Peyer's patch (tissue), 4 donors: ENCODE measurements at regions not wholly inside any gene's neighbourhood (a gene's known extent, or its start where the extent isn't known, plus 50 kb on each side); places are given as distances from the start of the nearest gene placed in this dataset.

Experiments used
- CTCF ChIP-seq, 6 experiments: fragments of 450-650 bp in 4 of 6; fragments of 200-600 bp in 2 of 6; sonication (generic) in 1 of 6; IDR thresholded peaks; one replicate each; pipeline ENCODE4 v1.5.1; 2017 to 2019; ENCODE audit warnings: antibody characterized with exemption in 6 of 6, mild to moderate bottlenecking in 3 of 6, moderate library complexity in 1 of 6
- POLR2A ChIP-seq, 2 donors: fragments of 450-650 bp; IDR thresholded peaks; one replicate each; pipeline ENCODE4 v1.5.1; 2017; ENCODE audit warnings: antibody characterized with exemption in 2 of 2, mild to moderate bottlenecking in 2 of 2, moderate library complexity in 2 of 2

- TF ChIP-seq CTCF (IDR thresholded peaks at IDR 0.05) (no peak), POLR2A (IDR thresholded peaks at IDR 0.05) (no peak)
Observed at GRCh38 chr15:29456964-29457363, 187.3 kb upstream of the NSMCE3 start.
